ENCODE measurements at regions not wholly inside any gene's neighbourhood (a gene's known extent, or its start where the extent isn't known, plus 50 kb on each side); places are given as distances from the start of the nearest gene placed in this dataset.

- Histone ChIP-seq H3K27me3 (ENCODE audit: control insufficient read depth in 2 of 2, insufficient read depth in 2 of 2, low read length in 2 of 2) (no peaks in the 10 kb centered on the region), H3K4me3 (replicated peaks in 1 of 3; ENCODE audit: low read depth in 2 of 3, low read length in 3 of 3) (no peak overlapping the region), H4K20me1 (ENCODE audit: insufficient read depth, low read length) (no peaks in the 10 kb centered on the region), H3K27ac (ENCODE audit: low read depth in 1 of 2, low read length in 2 of 2) (no peak overlapping the region), H2AFZ (ENCODE audit: insufficient read depth, low read depth, low read length, poor library complexity, severe bottlenecking) (no peak overlapping the region), H3K4me1 (ENCODE audit: control insufficient read depth in 1 of 2, insufficient read depth in 2 of 2, low read length in 2 of 2) (no peaks in the 10 kb centered on the region), H3K9me3 (replicated peaks in 1 of 2; ENCODE audit: control insufficient read depth in 1 of 2, insufficient read depth in 1 of 2, low read length in 2 of 2) (peaks cover 17 to 39% of the 10 kb centered on the region in 2 donors), H3K4me2 (replicated peaks; ENCODE audit: extremely low read depth, low read length, poor library complexity, severe bottlenecking) (no peak overlapping the region), H3K9ac (ENCODE audit: insufficient read depth, low read length, poor library complexity, severe bottlenecking) (no peak overlapping the region), H3K36me3 (replicated peaks in 1 of 2; ENCODE audit: control insufficient read depth in 1 of 2, insufficient read depth in 2 of 2, low read length in 2 of 2) (no peaks in the 10 kb centered on the region), H3K79me2 (ENCODE audit: insufficient read depth, low read length) (no peaks in the 10 kb centered on the region)
- intact Hi-C loops (cut with micrococcal nuclease), result no loop called here
- no peak overlapping the region for H3K4me3 Mint-ChIP-seq
- no peaks in the 10 kb centered on the region for H3K36me3 Mint-ChIP-seq
- H3K4me1 Mint-ChIP-seq, result no peaks in the 10 kb centered on the region
- no peak for TF ChIP-seq CTCF (IDR thresholded peaks at IDR 0.05)
- DNase-seq, result no peak
- H3K9me3 Mint-ChIP-seq, result peaks cover 3 to 37% (median 17%) of the 10 kb centered on the region in 7 donors
- H3K27me3 Mint-ChIP-seq (ENCODE audit: low read depth in 3 of 3), result peaks cover 0 to 1% (median 0%) of the 10 kb centered on the region in 3 donors
- H3K27ac Mint-ChIP-seq, result no peak overlapping the region
- WGBS (ENCODE audit: insufficient coverage), result 84% methylated on average over 2 of the region's 2 CpGs
Measured at GRCh38 chr5:9724707-9725106, 94.6 kb upstream of the TAS2R1 start.

- H3K4me3 Mint-ChIP-seq, result no peak overlapping the region
- DNase-seq, result no peak
- Histone ChIP-seq H3K9me3 (replicated peaks in 1 of 2; ENCODE audit: control insufficient read depth in 1 of 2, insufficient read depth in 1 of 2, low read length in 2 of 2) (peaks cover 14 to 26% of the 10 kb centered on the region in 2 donors), H4K20me1 (ENCODE audit: insufficient read depth, low read length) (no peaks in the 10 kb centered on the region), H3K4me1 (ENCODE audit: control insufficient read depth in 1 of 2, insufficient read depth in 2 of 2, low read length in 2 of 2) (no peaks in the 10 kb centered on the region), H3K27me3 (ENCODE audit: control insufficient read depth in 2 of 2, insufficient read depth in 2 of 2, low read length in 2 of 2) (no peaks in the 10 kb centered on the region), H3K4me3 (replicated peaks in 1 of 3; ENCODE audit: low read depth in 2 of 3, low read length in 3 of 3) (no peak overlapping the region), H3K79me2 (ENCODE audit: insufficient read depth, low read length) (no peaks in the 10 kb centered on the region), H2AFZ (ENCODE audit: insufficient read depth, low read depth, low read length, poor library complexity, severe bottlenecking) (no peak overlapping the region), H3K4me2 (replicated peaks; ENCODE audit: extremely low read depth, low read length, poor library complexity, severe bottlenecking) (no peak overlapping the region), H3K9ac (ENCODE audit: insufficient read depth, low read length, poor library complexity, severe bottlenecking) (no peak overlapping the region), H3K27ac (ENCODE audit: low read depth in 1 of 2, low read length in 2 of 2) (no peak overlapping the region), H3K36me3 (replicated peaks in 1 of 2; ENCODE audit: control insufficient read depth in 1 of 2, insufficient read depth in 2 of 2, low read length in 2 of 2) (no peaks in the 10 kb centered on the region)
- peaks cover 3 to 31% (median 15%) of the 10 kb centered on the region in 7 donors for H3K9me3 Mint-ChIP-seq
- intact Hi-C loops (cut with micrococcal nuclease), result no loop called here
- 100% methylated on average over 2 of the region's 4 CpGs for WGBS (ENCODE audit: insufficient coverage)
- H3K36me3 Mint-ChIP-seq, result no peaks in the 10 kb centered on the region
- H3K27ac Mint-ChIP-seq, result no peak overlapping the region
- H3K4me1 Mint-ChIP-seq, result no peaks in the 10 kb centered on the region
- TF ChIP-seq CTCF (IDR thresholded peaks at IDR 0.05), result no peak
- H3K27me3 Mint-ChIP-seq (ENCODE audit: low read depth in 3 of 3), result peaks cover 0 to 1% (median 0%) of the 10 kb centered on the region in 3 donors
Measured at GRCh38 chr5:9722601-9723180, 92.5 kb upstream of the TAS2R1 start.
